ENCODE measurements at regions not wholly inside any gene's neighbourhood (a gene's known extent, or its start where the extent isn't known, plus 50 kb on each side); places are given as distances from the start of the nearest gene placed in this dataset.
"Not testable (repeated sequence)": the region's sequence is repeated elsewhere in the genome, so short reads cannot be mapped to it uniquely, and the experiment has no call there.

DNA sequence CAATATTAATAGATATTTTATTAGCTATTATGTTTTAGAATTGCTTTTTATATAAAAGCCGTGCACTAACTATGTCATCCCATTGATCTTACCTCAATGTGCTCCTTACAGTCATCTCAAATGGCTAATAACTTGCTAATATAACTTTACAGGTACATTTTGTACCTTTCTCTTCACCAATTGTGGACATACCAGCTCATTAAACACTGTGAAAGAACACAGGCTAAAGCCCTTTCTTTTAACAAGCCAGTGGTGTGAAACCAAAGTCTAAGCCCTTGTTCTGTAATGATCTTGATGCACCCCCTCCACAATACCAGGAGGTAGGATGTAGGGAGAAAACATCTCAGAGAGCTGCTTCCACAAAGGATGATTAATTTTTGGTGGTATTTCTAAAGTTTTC is 675.3 kb upstream of the USP15 start (continued):
- TF ChIP-seq ZNF785 (CRISPR knock-in tag; IDR thresholded peaks at IDR 0.05) (no peak), NFATC3 (IDR thresholded peaks at IDR 0.05) (no peak), KLF10 (CRISPR knock-in tag; IDR thresholded peaks at IDR 0.05) (no peak), HCFC1 (IDR thresholded peaks at IDR 0.05; ENCODE audit: low read depth, low read length) (no peak), SAFB2 (IDR thresholded peaks at IDR 0.05; ENCODE audit: borderline replicate concordance, low read depth, low read length, severe bottlenecking) (no peak)

DNA sequence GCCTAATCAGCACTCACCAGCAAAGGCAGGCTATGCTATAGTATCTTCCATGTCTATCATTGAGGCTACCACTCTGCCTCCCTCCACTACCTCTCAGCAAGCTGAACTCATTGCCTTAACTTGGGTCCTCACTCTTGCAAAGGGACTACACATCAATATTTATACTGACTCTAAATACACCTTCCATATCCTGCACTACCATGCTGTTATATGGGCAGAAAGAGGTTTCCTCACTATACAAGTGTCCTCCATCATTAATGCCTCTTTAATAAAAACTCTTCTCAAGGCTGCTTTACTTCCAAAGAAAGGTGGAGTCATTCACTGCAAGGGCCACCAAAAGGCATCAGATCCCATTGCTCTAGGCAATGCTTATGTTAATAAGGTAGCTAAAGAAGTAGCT is 669.3 kb upstream of the USP15 start:
- DNase-seq (ENCODE audit: extremely low read depth in 1 of 4, low spot score in 3 of 4), result peak in 1 of 4 experiments; percentile 0
- H3K4me2 ChIP-seq (ENCODE audit: insufficient read depth, low read length); H3K27ac ChIP-seq (ENCODE audit: extremely low read depth, low read depth, low read length); H3K9ac ChIP-seq (ENCODE audit: insufficient read depth in 1 of 2, low read depth in 2 of 2, low read length in 2 of 2); H3K9me3 ChIP-seq (replicated peaks; ENCODE audit: control insufficient read depth, insufficient read depth, low read depth, low read length); in situ Hi-C loops (cut with MboI); BruUV-seq (replicated peaks); H3K4me1 ChIP-seq (replicated peaks in 1 of 2; ENCODE audit: control insufficient read depth in 2 of 2, insufficient read depth in 2 of 2, low read length in 2 of 2); H3K9me1 ChIP-seq (ENCODE audit: control insufficient read depth, insufficient read depth, low read length); POLR2A ChIA-PET; H3K36me3 ChIP-seq (ENCODE audit: control insufficient read depth, insufficient read depth, low read length); H3K27me3 ChIP-seq (ENCODE audit: control insufficient read depth in 2 of 2, insufficient read depth in 2 of 2, low read length in 2 of 2); FAIRE-seq; CTCF ChIA-PET (ENCODE audit: low intra/inter-chr PET ratio); intact Hi-C loops (cut with micrococcal nuclease); H2AFZ ChIP-seq (ENCODE audit: low read depth, low read length); H3K4me3 ChIP-seq; H4K20me1 ChIP-seq (replicated peaks; ENCODE audit: control insufficient read depth, insufficient read depth, low read length); H3K79me2 ChIP-seq (ENCODE audit: control insufficient read depth, insufficient read depth, low read length); ATAC-seq: not testable (repeated sequence)

DNA sequence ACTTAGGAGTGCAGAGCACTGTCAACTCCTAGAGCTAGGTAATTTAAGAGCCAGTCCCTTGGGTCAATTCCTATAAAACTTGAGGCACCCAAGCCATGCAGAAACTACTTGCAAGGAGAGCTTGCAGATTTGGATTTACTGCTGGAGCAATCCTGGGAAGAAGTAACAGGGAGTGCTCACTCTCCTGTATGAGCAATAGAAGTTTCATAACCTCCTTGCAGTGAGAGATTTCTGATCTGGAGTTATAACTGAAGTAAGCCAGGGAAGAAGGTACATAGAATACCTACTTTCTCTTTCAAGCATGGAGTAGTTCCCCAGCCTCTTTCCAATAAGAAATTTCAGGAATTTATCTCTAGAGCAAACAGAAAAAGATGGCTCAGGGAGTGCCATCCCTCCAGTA is 650.1 kb upstream of the USP15 start:
- Histone ChIP-seq H3K79me2 (ENCODE audit: control insufficient read depth, insufficient read depth, low read length) (no peaks in the 10 kb centered on the region), H3K36me3 (ENCODE audit: control insufficient read depth, insufficient read depth, low read length) (no peaks in the 10 kb centered on the region), H2AFZ (ENCODE audit: low read depth, low read length) (no peak overlapping the region), H3K4me2 (ENCODE audit: insufficient read depth, low read length) (no peak overlapping the region), H3K27ac (ENCODE audit: extremely low read depth, low read depth, low read length) (no peak overlapping the region), H3K9me1 (ENCODE audit: control insufficient read depth, insufficient read depth, low read length) (no peaks in the 10 kb centered on the region), H3K4me1 (replicated peaks in 1 of 2; ENCODE audit: control insufficient read depth in 2 of 2, insufficient read depth in 2 of 2, low read length in 2 of 2) (no peaks in the 10 kb centered on the region), H3K9me3 (replicated peaks; ENCODE audit: control insufficient read depth, insufficient read depth, low read depth, low read length) (no peaks in the 10 kb centered on the region), H3K4me3 (no peak overlapping the region), H3K9ac (ENCODE audit: insufficient read depth in 1 of 2, low read depth in 2 of 2, low read length in 2 of 2) (no peak overlapping the region), H3K27me3 (ENCODE audit: control insufficient read depth in 2 of 2, insufficient read depth in 2 of 2, low read length in 2 of 2) (no peaks in the 10 kb centered on the region), H4K20me1 (replicated peaks; ENCODE audit: control insufficient read depth, insufficient read depth, low read length) (no peaks in the 10 kb centered on the region)
- in situ Hi-C loops (cut with MboI) (no loop called here), intact Hi-C loops (cut with micrococcal nuclease) (no loop called here)
- BruUV-seq (replicated peaks), result no TSS peak
- ATAC-seq (no peak), DNase-seq (ENCODE audit: extremely low read depth in 1 of 4, low spot score in 3 of 4) (no peak), FAIRE-seq (no peak)
- ChIA-PET CTCF (ENCODE audit: low intra/inter-chr PET ratio) (no interaction called here), POLR2A (no interaction called here)
- TF ChIP-seq ZBTB17 (CRISPR knock-in tag; IDR thresholded peaks at IDR 0.05) (no peak), ADNP (tag; IDR thresholded peaks at IDR 0.05) (no peak), HIVEP1 (CRISPR knock-in tag; IDR thresholded peaks at IDR 0.05) (no peak), NEUROD1 (IDR thresholded peaks at IDR 0.05; ENCODE audit: borderline replicate concordance, low read depth, low read length, partially characterized antibody) (no peak), CC2D1A (IDR thresholded peaks at IDR 0.05) (no peak), BRCA1 (IDR thresholded peaks at IDR 0.05) (no peak), BRCA1 (CRISPR knock-in tag; IDR thresholded peaks at IDR 0.05) (no peak), ZNF444 (CRISPR knock-in tag; IDR thresholded peaks at IDR 0.05) (no peak), HNRNPL (IDR thresholded peaks at IDR 0.05; ENCODE audit: low read depth, low read length) (no peak)
- TF ChIP-seq, protein P1, sequence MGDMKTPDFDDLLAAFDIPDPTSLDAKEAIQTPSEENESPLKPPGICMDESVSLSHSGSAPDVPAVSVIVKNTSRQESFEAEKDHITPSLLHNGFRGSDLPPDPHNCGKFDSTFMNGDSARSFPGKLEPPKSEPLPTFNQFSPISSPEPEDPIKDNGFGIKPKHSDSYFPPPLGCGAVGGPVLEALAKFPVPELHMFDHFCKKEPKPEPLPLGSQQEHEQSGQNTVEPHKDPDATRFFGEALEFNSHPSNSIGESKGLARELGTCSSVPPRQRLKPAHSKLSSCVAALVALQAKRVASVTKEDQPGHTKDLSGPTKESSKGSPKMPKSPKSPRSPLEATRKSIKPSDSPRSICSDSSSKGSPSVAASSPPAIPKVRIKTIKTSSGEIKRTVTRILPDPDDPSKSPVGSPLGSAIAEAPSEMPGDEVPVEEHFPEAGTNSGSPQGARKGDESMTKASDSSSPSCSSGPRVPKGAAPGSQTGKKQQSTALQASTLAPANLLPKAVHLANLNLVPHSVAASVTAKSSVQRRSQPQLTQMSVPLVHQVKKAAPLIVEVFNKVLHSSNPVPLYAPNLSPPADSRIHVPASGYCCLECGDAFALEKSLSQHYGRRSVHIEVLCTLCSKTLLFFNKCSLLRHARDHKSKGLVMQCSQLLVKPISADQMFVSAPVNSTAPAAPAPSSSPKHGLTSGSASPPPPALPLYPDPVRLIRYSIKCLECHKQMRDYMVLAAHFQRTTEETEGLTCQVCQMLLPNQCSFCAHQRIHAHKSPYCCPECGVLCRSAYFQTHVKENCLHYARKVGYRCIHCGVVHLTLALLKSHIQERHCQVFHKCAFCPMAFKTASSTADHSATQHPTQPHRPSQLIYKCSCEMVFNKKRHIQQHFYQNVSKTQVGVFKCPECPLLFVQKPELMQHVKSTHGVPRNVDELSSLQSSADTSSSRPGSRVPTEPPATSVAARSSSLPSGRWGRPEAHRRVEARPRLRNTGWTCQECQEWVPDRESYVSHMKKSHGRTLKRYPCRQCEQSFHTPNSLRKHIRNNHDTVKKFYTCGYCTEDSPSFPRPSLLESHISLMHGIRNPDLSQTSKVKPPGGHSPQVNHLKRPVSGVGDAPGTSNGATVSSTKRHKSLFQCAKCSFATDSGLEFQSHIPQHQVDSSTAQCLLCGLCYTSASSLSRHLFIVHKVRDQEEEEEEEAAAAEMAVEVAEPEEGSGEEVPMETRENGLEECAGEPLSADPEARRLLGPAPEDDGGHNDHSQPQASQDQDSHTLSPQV (IDR thresholded peaks at IDR 0.05), result no peak

All from K562 (cell line).